Lung (tissue), 11 donors: ENCODE measurements at regions not wholly inside any gene's neighbourhood (a gene's known extent, or its start where the extent isn't known, plus 50 kb on each side); places are given as distances from the start of the nearest gene placed in this dataset.

Experiments used
- ATAC-seq: fragments of 200-7000 bp; cut with Tn5 transposase; one replicate; pipeline ENCODE4 v1.9.1; 2020; ENCODE audit warnings: moderate number of reproducible peaks; ENCODE audit not compliant: insufficient read depth, low FRiP score
- DNase-seq, 3 donors: peaks; one replicate each; pipeline ENCODE4 v3.0.0-alpha.2; 2013 to 2017
- H3K27ac ChIP-seq, 2 donors: one replicate each; pipeline ENCODE4 v1.5.1; 2013; ENCODE audit warnings: mild to moderate bottlenecking in 2 of 2, moderate library complexity in 2 of 2, control low read depth in 1 of 2, inconsistent platforms in 1 of 2, low read depth in 1 of 2, low read length in 1 of 2
- H3K27me3 ChIP-seq, 3 donors: one replicate each; pipeline ENCODE4 v1.5.1; 2013; ENCODE audit warnings: low read length in 2 of 3; ENCODE audit not compliant: control insufficient read depth in 3 of 3, insufficient read depth in 3 of 3
- H3K36me3 ChIP-seq, 4 donors: one replicate each; pipeline ENCODE4 v1.5.1; 2013; ENCODE audit warnings: low read length in 4 of 4, mild to moderate bottlenecking in 1 of 4, moderate library complexity in 1 of 4; ENCODE audit not compliant: control insufficient read depth in 4 of 4, insufficient read depth in 4 of 4
- H3K4me1 ChIP-seq, 5 donors: one replicate each; pipeline ENCODE4 v1.5.1; 2013; ENCODE audit warnings: low read length in 5 of 5, mild to moderate bottlenecking in 2 of 5, moderate library complexity in 1 of 5; ENCODE audit not compliant: control insufficient read depth in 5 of 5, insufficient read depth in 5 of 5
- H3K4me3 ChIP-seq: one replicate; pipeline ENCODE4 v1.5.1; 2013; ENCODE audit warnings: mild to moderate bottlenecking, control low read depth, moderate library complexity
- H3K9ac ChIP-seq, 2 donors: one replicate each; pipeline ENCODE4 v1.5.1; 2013; ENCODE audit warnings: low read length in 2 of 2, control low read depth in 1 of 2; ENCODE audit not compliant: insufficient read depth in 1 of 2
- H3K9me3 ChIP-seq, 4 donors: one replicate each; pipeline ENCODE4 v1.5.1; 2013; ENCODE audit warnings: low read length in 3 of 4, mild to moderate bottlenecking in 1 of 4, moderate library complexity in 1 of 4; ENCODE audit not compliant: control insufficient read depth in 4 of 4, insufficient read depth in 3 of 4
- WGBS, 2 donors: extraction: QIAGEN DNeasy Blood & Tissue Kit; methylation state at CpG; one replicate each; pipeline ENCODE4 v1.1.7; 2013; 5-methylcytosine and 5-hydroxymethylcytosine counted together
- TF ChIP-seq, protein P1 (sequence below): IDR thresholded peaks from 2 replicates; pipeline ENCODE4 v1.5.1; 2012; ENCODE audit warnings: mild to moderate bottlenecking; ENCODE audit errors: control extremely low read depth, extremely low read depth
- donor health status: control.
- donor health status: control.
- donor health status: Bipolar disorder and iron deficiency.
- donor health status: healthy.
- donor health status: DM: yes; HTN: yes; CAD: no.

DNA sequence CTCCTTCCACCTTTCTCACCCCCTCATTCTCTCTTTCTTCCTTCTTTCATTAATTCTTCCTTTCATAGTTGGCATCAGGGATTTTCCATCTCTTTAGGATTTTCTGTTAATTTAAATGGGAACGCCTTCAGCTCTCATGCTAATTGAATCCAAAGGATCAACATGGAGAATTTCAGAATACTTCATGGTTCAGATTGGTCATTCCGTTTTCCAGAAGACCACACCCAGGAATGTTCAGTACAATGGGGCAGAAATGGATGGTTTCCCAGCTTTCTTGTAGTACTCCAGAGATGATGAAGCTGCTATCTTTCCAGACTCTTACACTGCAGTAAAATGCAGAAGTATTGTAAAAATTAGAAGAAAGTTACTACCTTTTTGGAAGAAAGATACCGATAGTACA is 440.0 kb downstream of the DAD1 start:
- Histone ChIP-seq H3K27ac (no peak overlapping the region), H3K27me3 (no peaks in the 10 kb centered on the region), H3K4me1 (no peaks in the 10 kb centered on the region), H3K4me3 (no peak overlapping the region), H3K9me3 (peaks cover 0 to 2% (median 0%) of the 10 kb centered on the region in 4 donors), H3K36me3 (no peaks in the 10 kb centered on the region), H3K9ac (no peak overlapping the region)
- WGBS, 2 donors, result 87 to 92% methylated on average over 3 of the region's 3 CpGs
- TF ChIP-seq, protein P1, sequence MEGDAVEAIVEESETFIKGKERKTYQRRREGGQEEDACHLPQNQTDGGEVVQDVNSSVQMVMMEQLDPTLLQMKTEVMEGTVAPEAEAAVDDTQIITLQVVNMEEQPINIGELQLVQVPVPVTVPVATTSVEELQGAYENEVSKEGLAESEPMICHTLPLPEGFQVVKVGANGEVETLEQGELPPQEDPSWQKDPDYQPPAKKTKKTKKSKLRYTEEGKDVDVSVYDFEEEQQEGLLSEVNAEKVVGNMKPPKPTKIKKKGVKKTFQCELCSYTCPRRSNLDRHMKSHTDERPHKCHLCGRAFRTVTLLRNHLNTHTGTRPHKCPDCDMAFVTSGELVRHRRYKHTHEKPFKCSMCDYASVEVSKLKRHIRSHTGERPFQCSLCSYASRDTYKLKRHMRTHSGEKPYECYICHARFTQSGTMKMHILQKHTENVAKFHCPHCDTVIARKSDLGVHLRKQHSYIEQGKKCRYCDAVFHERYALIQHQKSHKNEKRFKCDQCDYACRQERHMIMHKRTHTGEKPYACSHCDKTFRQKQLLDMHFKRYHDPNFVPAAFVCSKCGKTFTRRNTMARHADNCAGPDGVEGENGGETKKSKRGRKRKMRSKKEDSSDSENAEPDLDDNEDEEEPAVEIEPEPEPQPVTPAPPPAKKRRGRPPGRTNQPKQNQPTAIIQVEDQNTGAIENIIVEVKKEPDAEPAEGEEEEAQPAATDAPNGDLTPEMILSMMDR, result no peak
- no peak for DNase-seq
- ATAC-seq, result no peak

DNA sequence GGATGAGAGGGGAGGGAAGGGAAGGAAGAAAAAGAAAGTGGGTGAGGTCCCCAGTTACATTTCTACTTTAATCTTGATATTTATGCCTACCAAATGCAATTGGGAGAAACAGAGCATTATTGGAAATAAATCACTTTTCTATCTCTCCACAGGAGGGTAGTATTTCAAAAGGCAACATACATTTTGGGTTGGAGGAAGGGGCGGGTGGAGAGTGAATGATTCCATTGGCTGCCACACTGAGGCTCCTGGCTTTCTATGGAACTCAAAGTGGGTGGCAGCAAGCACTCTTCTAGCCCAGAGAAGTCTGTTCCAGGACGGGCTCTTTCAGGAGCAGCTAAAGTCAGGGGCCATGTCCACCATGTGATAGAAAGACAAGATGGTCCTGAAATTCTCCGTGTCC is 441.3 kb downstream of the DAD1 start:
- ATAC-seq, result no peak
- whole genome bisulfite sequencing, 2 donors, result 80 to 86% methylated on average over 3 of the region's 3 CpGs
- H3K27ac ChIP-seq, result no peak overlapping the region

DNA sequence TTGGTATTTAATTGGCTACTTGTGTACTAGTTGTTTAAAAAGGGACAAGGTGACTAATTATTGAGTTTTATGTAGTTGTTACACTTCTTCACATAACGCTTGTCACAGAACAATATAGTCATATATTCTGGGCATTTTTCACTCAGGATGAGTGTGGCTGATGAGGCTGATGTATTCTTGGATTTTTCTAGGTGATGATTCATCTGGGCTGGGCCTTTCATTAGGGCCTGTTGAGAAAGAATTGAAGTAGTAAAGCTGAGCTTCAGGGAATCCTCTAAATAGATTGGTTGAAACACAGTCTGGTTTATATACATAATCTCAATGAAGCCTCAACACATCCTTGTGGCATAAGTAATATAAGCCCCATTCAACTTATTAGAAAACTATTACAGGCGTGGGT is 445.7 kb downstream of the DAD1 start:
- TF ChIP-seq, protein P1, result no peak
- H3K4me1 ChIP-seq, result no peaks in the 10 kb centered on the region
- peaks cover 0 to under 1% (median 0%) of the 10 kb centered on the region in 4 donors for H3K9me3 ChIP-seq
- H3K4me3 ChIP-seq, result no peak overlapping the region
- ATAC-seq, result no peak
- H3K36me3 ChIP-seq, result no peaks in the 10 kb centered on the region
- DNase-seq, result no peak
- 39 to 43% methylated on average over 2 of the region's 2 CpGs for WGBS, 2 donors
- no peak overlapping the region for H3K27ac ChIP-seq
- no peak overlapping the region for H3K9ac ChIP-seq
- no peaks in the 10 kb centered on the region for H3K27me3 ChIP-seq

More for the DNA sequence above, 441.3 kb downstream of the DAD1 start:
- Histone ChIP-seq H3K9ac (no peak overlapping the region), H3K9me3 (peaks cover 0 to 2% (median 0%) of the 10 kb centered on the region in 4 donors), H3K36me3 (no peaks in the 10 kb centered on the region), H3K27me3 (no peaks in the 10 kb centered on the region), H3K4me1 (no peaks in the 10 kb centered on the region), H3K4me3 (no peak overlapping the region)
- DNase-seq, result no peak
- TF ChIP-seq, protein P1, result no peak

DNA sequence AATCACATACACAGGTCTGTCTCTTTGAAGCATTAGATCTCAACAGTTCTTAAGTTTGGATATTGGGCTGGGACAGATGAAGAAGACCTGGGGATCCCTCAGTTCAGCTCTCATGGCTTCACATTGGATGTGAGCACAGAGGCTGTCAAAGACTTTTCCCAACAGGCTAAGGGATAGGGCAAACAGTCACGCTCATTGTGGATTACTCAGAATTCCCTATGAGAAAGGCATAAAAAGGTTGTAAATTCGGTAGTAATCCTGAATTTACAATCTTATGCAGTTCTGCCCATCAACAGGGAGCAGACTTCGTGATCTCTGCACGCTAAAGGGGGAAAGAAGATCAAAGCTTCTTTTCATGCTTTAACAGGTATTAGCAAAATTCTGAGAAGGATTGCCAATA is 448.4 kb downstream of the DAD1 start:
- ATAC-seq (no peak), DNase-seq (no peak)
- WGBS, 2 donors, result 67 to 87% methylated on average over 4 of the region's 4 CpGs
- Histone ChIP-seq H3K36me3 (no peaks in the 10 kb centered on the region), H3K9me3 (no peaks in the 10 kb centered on the region), H3K4me1 (no peaks in the 10 kb centered on the region), H3K4me3 (no peak overlapping the region), H3K9ac (no peak overlapping the region), H3K27ac (no peak overlapping the region), H3K27me3 (no peaks in the 10 kb centered on the region)
- TF ChIP-seq, protein P1, result no peak
